A673 (cell line): ENCODE measurements at regions not wholly inside any gene's neighbourhood (a gene's known extent, or its start where the extent isn't known, plus 50 kb on each side); places are given as distances from the start of the nearest gene placed in this dataset.

ENCODE experiments used
- EZH2 ChIP-seq: fragments of 200-600 bp; sonication (generic); IDR thresholded peaks from 2 replicates; pipeline ENCODE4 v1.6.1; 2017; ENCODE audit warnings: borderline replicate concordance, low read depth, mild to moderate bottlenecking, mixed read lengths, antibody characterized with exemption, low read length; ENCODE audit not compliant: poor library complexity, severe bottlenecking
- TF ChIP-seq, protein P1 (sequence below): fragments of 300-800, 200-600 bp; sonication (generic); conservative IDR thresholded peaks from 2 replicates; pipeline ENCODE4 v1.5.1; 2017; ENCODE audit warnings: low read depth, mild to moderate bottlenecking, antibody characterized with exemption, low read length, moderate library complexity, mixed read lengths

DNA sequence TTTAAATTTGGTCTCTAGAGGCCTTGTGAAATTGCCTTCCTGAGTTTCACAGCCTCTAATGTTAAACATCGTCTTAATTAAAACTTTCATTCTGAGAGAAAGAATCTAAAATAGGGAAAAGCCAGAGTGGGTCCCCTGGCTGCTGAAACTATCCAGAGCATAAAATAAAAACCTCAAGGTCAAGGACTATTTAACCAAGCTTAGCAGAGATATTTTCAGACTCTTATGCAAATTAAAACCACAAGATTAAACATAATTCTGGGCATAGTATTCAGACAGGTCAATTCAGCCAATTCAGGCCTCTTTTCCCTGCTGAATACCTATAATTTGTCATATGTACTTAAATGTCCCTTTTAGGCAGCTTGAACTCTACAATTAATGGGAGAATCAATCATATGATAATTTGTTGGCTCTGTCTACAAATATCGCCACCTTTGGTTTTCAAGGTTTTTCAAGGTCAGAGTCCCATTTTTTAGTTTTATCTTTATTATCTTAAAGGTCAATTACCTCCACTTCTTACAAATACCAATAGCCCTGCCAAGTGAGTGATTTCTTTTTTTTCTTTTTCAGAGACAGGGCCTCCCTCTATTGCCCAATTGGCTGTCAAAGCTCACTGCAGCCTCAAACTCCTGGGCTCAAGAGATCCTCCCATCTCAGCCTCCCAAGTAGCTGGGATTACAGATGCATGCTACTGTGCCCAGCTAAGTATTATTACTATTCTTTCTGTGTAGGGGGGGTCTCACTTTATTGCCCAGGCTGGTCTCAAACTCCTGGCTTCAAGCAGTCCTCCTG lies 257.1 kb downstream of the PHLDA1 start:
- TF ChIP-seq, protein P1, sequence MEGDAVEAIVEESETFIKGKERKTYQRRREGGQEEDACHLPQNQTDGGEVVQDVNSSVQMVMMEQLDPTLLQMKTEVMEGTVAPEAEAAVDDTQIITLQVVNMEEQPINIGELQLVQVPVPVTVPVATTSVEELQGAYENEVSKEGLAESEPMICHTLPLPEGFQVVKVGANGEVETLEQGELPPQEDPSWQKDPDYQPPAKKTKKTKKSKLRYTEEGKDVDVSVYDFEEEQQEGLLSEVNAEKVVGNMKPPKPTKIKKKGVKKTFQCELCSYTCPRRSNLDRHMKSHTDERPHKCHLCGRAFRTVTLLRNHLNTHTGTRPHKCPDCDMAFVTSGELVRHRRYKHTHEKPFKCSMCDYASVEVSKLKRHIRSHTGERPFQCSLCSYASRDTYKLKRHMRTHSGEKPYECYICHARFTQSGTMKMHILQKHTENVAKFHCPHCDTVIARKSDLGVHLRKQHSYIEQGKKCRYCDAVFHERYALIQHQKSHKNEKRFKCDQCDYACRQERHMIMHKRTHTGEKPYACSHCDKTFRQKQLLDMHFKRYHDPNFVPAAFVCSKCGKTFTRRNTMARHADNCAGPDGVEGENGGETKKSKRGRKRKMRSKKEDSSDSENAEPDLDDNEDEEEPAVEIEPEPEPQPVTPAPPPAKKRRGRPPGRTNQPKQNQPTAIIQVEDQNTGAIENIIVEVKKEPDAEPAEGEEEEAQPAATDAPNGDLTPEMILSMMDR = no peak
- TF ChIP-seq EZH2 = no peak
